Lower lobe of right lung (tissue), 2 donors: ENCODE measurements at regions not wholly inside any gene's neighbourhood (a gene's known extent, or its start where the extent isn't known, plus 50 kb on each side); places are given as distances from the start of the nearest gene placed in this dataset.
A peak's percentile ranks its signal among the peaks of the same experiment; 100 is the strongest.

Experiments
- ATAC-seq, 2 donors: fragments of 200-7000 bp; cut with Tn5 transposase; one replicate each; pipeline ENCODE4 v1.9.1; 2020 to 2022; ENCODE audit warnings: mild to moderate bottlenecking in 2 of 2, moderate library complexity in 2 of 2
- DNase-seq: peaks from one replicate; pipeline ENCODE4 v3.0.0-alpha.2; 2020
- H3K27ac ChIP-seq: fragments of 200-600 bp; one replicate; pipeline ENCODE4 v1.8.0; 2022
- H3K27me3 ChIP-seq: fragments of 200-600 bp; one replicate; pipeline ENCODE4 v1.8.0; 2022; ENCODE audit warnings: low read depth
- H3K36me3 ChIP-seq: fragments of 200-600 bp; one replicate; pipeline ENCODE4 v1.8.0; 2022; ENCODE audit warnings: mild to moderate bottlenecking
- H3K4me1 ChIP-seq: fragments of 200-600 bp; one replicate; pipeline ENCODE4 v1.8.0; 2022
- H3K4me3 ChIP-seq: fragments of 200-600 bp; one replicate; pipeline ENCODE4 v1.8.0; 2022; ENCODE audit warnings: mild to moderate bottlenecking
- H3K9me3 ChIP-seq: fragments of 200-600 bp; one replicate; pipeline ENCODE4 v1.8.0; 2022
- CTCF ChIP-seq: fragments of 200-600 bp; IDR thresholded peaks from one replicate; pipeline ENCODE4 v1.8.0; 2022; ENCODE audit warnings: antibody characterized with exemption, mild to moderate bottlenecking
- intact Hi-C: fragments of 100-400 bp; cut with DNase I; formaldehyde crosslinking; loops from one replicate; pipeline ENCODE4 v1.11.0; 2022
- donor health status: DM: no; HTN: yes; CAD: no; lungs with severe emphysema.

- intact Hi-C loops = no loop called here
- TF ChIP-seq CTCF = no peak
- ATAC-seq (no peak), DNase-seq (no peak)
- Histone ChIP-seq H3K36me3 (no peaks in the 10 kb centered on the region), H3K4me3 (no peak overlapping the region), H3K27me3 (no peaks in the 10 kb centered on the region), H3K27ac (no peak overlapping the region), H3K9me3 (no peaks in the 10 kb centered on the region), H3K4me1 (no peaks in the 10 kb centered on the region)
Measured at GRCh38 chr6:138586638-138587037, 87.3 kb upstream of the NHSL1 start.

GRCh38 chr6:138588805-138589434, 89.6 kb upstream of the NHSL1 start:
- no peaks in the 10 kb centered on the region for H3K36me3 ChIP-seq
- DNase-seq = no peak
- H3K9me3 ChIP-seq = no peaks in the 10 kb centered on the region
- H3K27me3 ChIP-seq = no peaks in the 10 kb centered on the region
- intact Hi-C loops = no loop called here
- H3K27ac ChIP-seq = no peak overlapping the region
- ATAC-seq = peak; percentile 66 to 73
- peak; percentile 91 for TF ChIP-seq CTCF
- peaks cover 18% of the 10 kb centered on the region for H3K4me1 ChIP-seq
- H3K4me3 ChIP-seq = no peak overlapping the region

- Histone ChIP-seq H3K4me1 (peaks cover 18% of the 10 kb centered on the region), H3K27ac (no peak overlapping the region), H3K9me3 (no peaks in the 10 kb centered on the region), H3K36me3 (no peaks in the 10 kb centered on the region), H3K4me3 (no peak overlapping the region), H3K27me3 (no peaks in the 10 kb centered on the region)
- ATAC-seq (peak; percentile 61 to 73), DNase-seq (no peak)
- intact Hi-C loops = loop anchor here (5.0 kb wide), 1 partner anchor 176 kb away; no protein-coding TSS in a partner anchor
- peak; percentile 85 for TF ChIP-seq CTCF
Measured at GRCh38 chr6:138590796-138591709, 91.8 kb upstream of the NHSL1 start.

GRCh38 chr6:138592749-138593123, 93.4 kb upstream of the NHSL1 start:
- intact Hi-C loops = loop anchor here (5.0 kb wide), 1 partner anchor 175 kb away; no protein-coding TSS in a partner anchor
- TF ChIP-seq CTCF = no peak
- peaks cover 18% of the 10 kb centered on the region for H3K4me1 ChIP-seq
- no peaks in the 10 kb centered on the region for H3K9me3 ChIP-seq
- ATAC-seq (peak in 1 of 2 donors; percentile 26), DNase-seq (no peak)
- H3K36me3 ChIP-seq = no peaks in the 10 kb centered on the region
- H3K27ac ChIP-seq = peak overlapping the region; percentile 63
- H3K4me3 ChIP-seq = peak overlapping the region; percentile 27
- H3K27me3 ChIP-seq = no peaks in the 10 kb centered on the region

GRCh38 chr6:138593124-138593877, 94.0 kb upstream of the NHSL1 start:
- intact Hi-C loops = loop anchor here (5.0 kb wide), 1 partner anchor 174 kb away; no protein-coding TSS in a partner anchor
- peaks cover 18% of the 10 kb centered on the region for H3K4me1 ChIP-seq
- H3K27ac ChIP-seq = peak overlapping the region; percentile 63
- H3K9me3 ChIP-seq = no peaks in the 10 kb centered on the region
- ATAC-seq (peak; percentile 86 to 88), DNase-seq (no peak)
- H3K4me3 ChIP-seq = peak overlapping the region; percentile 27
- no peaks in the 10 kb centered on the region for H3K27me3 ChIP-seq
- H3K36me3 ChIP-seq = no peaks in the 10 kb centered on the region
- no peak for TF ChIP-seq CTCF
